Testis (tissue), 2 donors: ENCODE measurements at regions not wholly inside any gene's neighbourhood (a gene's known extent, or its start where the extent isn't known, plus 50 kb on each side); places are given as distances from the start of the nearest gene placed in this dataset.

ENCODE experiments used
- DNase-seq: peaks from one replicate; pipeline ENCODE4 v3.0.0-alpha.2; 2019
- H3K27ac ChIP-seq, 2 donors: fragments of 200-600 bp; sonication (generic); one replicate each; pipeline ENCODE4 v1.5.1; 2019
- H3K27me3 ChIP-seq: fragments of 200-600 bp; sonication (generic); one replicate; pipeline ENCODE4 v1.5.1; 2019
- H3K36me3 ChIP-seq: fragments of 200-600 bp; sonication (generic); one replicate; pipeline ENCODE4 v1.5.1; 2017; ENCODE audit warnings: low read depth; ENCODE audit errors: missing control alignments
- H3K4me1 ChIP-seq: fragments of 200-600 bp; sonication (generic); one replicate; pipeline ENCODE4 v1.5.1; 2019
- H3K4me3 ChIP-seq, 2 donors: fragments of 200-600 bp; sonication (generic); one replicate each; pipeline ENCODE4 v1.5.1; 2017 to 2019
- H3K9me3 ChIP-seq: fragments of 200-600 bp; sonication (generic); one replicate; pipeline ENCODE4 v1.5.1; 2017
- POLR2A ChIP-seq: fragments of 450-650 bp; IDR thresholded peaks from one replicate; pipeline ENCODE4 v1.6.1; 2017; ENCODE audit warnings: antibody characterized with exemption, mild to moderate bottlenecking, moderate library complexity
- WGBS, 2 donors: methylation state at CpG; one replicate each; pipeline ENCODE4 v1.1.5; 2018; 5-methylcytosine and 5-hydroxymethylcytosine counted together
- intact Hi-C: fragments of 100-400 bp; cut with DNase I; formaldehyde crosslinking; loops from one replicate; pipeline ENCODE4 v1.15.1; 2023; ENCODE audit warnings: low total_unique reads
- TF ChIP-seq, protein P1 (sequence below), 3 experiments: fragments of 450-650 bp in 2 of 3; fragments of 200-600 bp in 1 of 3; sonication (generic) in 1 of 3; IDR thresholded peaks; one replicate each; pipeline ENCODE4 v1.5.1; 2016 to 2019; ENCODE audit warnings: antibody characterized with exemption in 3 of 3, mild to moderate bottlenecking in 2 of 3, moderate library complexity in 1 of 3

DNA sequence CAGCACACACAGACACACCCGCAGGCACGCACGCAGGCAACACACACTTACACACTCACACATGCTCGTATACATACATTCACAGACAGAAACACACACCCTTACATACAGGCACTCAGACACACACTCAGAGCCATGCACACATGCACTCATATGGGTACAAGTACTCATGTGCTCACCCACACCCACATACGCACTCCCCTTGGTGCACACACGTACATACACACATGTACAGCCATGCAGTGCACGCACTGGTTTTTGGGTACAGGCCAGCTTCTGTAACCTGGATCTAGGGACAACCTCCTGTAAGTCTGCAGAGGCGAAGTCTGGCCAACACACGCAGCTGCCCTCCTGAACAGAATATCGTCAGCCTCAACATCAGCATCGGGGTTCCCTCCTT, 221.3 kb upstream of the RTL1 start:
- TF ChIP-seq, protein P1, sequence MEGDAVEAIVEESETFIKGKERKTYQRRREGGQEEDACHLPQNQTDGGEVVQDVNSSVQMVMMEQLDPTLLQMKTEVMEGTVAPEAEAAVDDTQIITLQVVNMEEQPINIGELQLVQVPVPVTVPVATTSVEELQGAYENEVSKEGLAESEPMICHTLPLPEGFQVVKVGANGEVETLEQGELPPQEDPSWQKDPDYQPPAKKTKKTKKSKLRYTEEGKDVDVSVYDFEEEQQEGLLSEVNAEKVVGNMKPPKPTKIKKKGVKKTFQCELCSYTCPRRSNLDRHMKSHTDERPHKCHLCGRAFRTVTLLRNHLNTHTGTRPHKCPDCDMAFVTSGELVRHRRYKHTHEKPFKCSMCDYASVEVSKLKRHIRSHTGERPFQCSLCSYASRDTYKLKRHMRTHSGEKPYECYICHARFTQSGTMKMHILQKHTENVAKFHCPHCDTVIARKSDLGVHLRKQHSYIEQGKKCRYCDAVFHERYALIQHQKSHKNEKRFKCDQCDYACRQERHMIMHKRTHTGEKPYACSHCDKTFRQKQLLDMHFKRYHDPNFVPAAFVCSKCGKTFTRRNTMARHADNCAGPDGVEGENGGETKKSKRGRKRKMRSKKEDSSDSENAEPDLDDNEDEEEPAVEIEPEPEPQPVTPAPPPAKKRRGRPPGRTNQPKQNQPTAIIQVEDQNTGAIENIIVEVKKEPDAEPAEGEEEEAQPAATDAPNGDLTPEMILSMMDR (IDR thresholded peaks at IDR 0.05), result no peak
- no peak for TF ChIP-seq POLR2A
- Histone ChIP-seq H3K9me3 (no peaks in the 10 kb centered on the region), H3K27me3 (no peaks in the 10 kb centered on the region), H3K4me1 (no peaks in the 10 kb centered on the region), H3K27ac (no peak overlapping the region), H3K36me3 (no peaks in the 10 kb centered on the region), H3K4me3 (no peak overlapping the region)
- WGBS, 2 donors, result 89 to 92% methylated on average over 10 to 11 of the region's 11 CpGs
- no peak for DNase-seq
- intact Hi-C loops, result no loop called here

DNA sequence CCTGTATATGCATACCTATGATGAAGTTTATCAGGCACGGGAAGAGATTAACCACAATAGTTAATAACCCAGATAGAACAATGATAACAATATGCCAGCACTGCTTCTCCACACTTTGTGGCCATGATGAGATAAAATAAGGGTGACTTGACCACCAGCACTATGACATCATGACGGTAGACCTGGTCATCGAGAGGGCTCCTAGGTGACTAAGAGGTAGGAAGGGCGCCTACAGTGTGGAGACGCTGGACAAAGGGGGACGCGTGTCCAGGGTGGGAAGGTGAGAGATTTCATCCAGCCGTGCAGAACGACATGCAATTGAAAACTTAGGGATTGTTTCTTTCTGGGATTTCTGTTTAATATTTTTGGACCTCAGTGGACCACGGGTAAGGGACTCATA, 221.8 kb upstream of the RTL1 start:
- Histone ChIP-seq H3K9me3 (no peaks in the 10 kb centered on the region), H3K4me3 (no peak overlapping the region), H3K36me3 (no peaks in the 10 kb centered on the region), H3K4me1 (no peaks in the 10 kb centered on the region), H3K27ac (no peak overlapping the region), H3K27me3 (no peaks in the 10 kb centered on the region)
- DNase-seq, result no peak
- intact Hi-C loops, result no loop called here
- 93 to 95% methylated on average over 10 of the region's 10 CpGs for WGBS, 2 donors
- no peak for TF ChIP-seq POLR2A
- TF ChIP-seq, protein P1 (IDR thresholded peaks at IDR 0.05), result no peak

GRCh38 chr14:101125719-101126651, 222.5 kb upstream of the RTL1 start:
- intact Hi-C loops, result no loop called here
- Histone ChIP-seq H3K27me3 (no peaks in the 10 kb centered on the region), H3K4me1 (no peaks in the 10 kb centered on the region), H3K36me3 (no peaks in the 10 kb centered on the region), H3K27ac (no peak overlapping the region), H3K9me3 (no peaks in the 10 kb centered on the region), H3K4me3 (no peak overlapping the region)
- DNase-seq, result no peak
- no peak for TF ChIP-seq POLR2A
- TF ChIP-seq, protein P1 (IDR thresholded peaks at IDR 0.05), result no peak
- 88 to 89% methylated on average over 16 to 37 of the region's 37 CpGs for WGBS, 2 donors

- H3K36me3 ChIP-seq, result no peaks in the 10 kb centered on the region
- intact Hi-C loops, result no loop called here
- TF ChIP-seq, protein P1 (IDR thresholded peaks at IDR 0.05), result no peak
- no peak for TF ChIP-seq POLR2A
- H3K27ac ChIP-seq, result no peak overlapping the region
- no peaks in the 10 kb centered on the region for H3K9me3 ChIP-seq
- no peak overlapping the region for H3K4me3 ChIP-seq
- WGBS, 2 donors, result 80 to 90% methylated on average over 1 to 4 of the region's 4 CpGs
- H3K27me3 ChIP-seq, result no peaks in the 10 kb centered on the region
- DNase-seq, result no peak
- no peaks in the 10 kb centered on the region for H3K4me1 ChIP-seq
Measured at GRCh38 chr14:101126731-101127130, 223.2 kb upstream of the RTL1 start.

DNA sequence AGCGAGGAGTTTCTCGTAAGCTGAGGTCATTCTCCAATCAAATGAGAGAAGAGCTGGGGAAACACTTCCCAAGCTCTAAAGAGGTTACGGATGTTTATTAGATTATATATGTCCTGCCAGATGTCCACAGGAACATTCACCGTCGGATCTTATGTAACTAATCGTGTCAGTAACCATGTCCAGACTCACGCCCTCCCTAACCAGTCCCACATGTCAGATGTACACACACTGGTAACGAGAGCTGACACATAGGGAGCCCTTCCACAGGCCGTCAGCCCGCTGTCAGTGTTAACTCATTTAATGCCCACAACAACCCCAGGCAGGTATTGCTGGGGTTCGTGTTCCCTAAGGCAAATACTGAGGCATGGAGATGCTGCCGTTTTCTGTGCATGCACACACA, 223.7 kb upstream of the RTL1 start:
- TF ChIP-seq, protein P1 (IDR thresholded peaks at IDR 0.05), result no peak
- H3K27me3 ChIP-seq, result no peaks in the 10 kb centered on the region
- 88 to 89% methylated on average over 12 of the region's 12 CpGs for WGBS, 2 donors
- H3K36me3 ChIP-seq, result no peaks in the 10 kb centered on the region
- no peak overlapping the region for H3K27ac ChIP-seq
- H3K9me3 ChIP-seq, result no peaks in the 10 kb centered on the region
- intact Hi-C loops, result no loop called here
- no peaks in the 10 kb centered on the region for H3K4me1 ChIP-seq
- no peak overlapping the region for H3K4me3 ChIP-seq
- DNase-seq, result no peak
